ENCODE measurements at regions not wholly inside any gene's neighbourhood (a gene's known extent, or its start where the extent isn't known, plus 50 kb on each side); places are given as distances from the start of the nearest gene placed in this dataset.

DNA sequence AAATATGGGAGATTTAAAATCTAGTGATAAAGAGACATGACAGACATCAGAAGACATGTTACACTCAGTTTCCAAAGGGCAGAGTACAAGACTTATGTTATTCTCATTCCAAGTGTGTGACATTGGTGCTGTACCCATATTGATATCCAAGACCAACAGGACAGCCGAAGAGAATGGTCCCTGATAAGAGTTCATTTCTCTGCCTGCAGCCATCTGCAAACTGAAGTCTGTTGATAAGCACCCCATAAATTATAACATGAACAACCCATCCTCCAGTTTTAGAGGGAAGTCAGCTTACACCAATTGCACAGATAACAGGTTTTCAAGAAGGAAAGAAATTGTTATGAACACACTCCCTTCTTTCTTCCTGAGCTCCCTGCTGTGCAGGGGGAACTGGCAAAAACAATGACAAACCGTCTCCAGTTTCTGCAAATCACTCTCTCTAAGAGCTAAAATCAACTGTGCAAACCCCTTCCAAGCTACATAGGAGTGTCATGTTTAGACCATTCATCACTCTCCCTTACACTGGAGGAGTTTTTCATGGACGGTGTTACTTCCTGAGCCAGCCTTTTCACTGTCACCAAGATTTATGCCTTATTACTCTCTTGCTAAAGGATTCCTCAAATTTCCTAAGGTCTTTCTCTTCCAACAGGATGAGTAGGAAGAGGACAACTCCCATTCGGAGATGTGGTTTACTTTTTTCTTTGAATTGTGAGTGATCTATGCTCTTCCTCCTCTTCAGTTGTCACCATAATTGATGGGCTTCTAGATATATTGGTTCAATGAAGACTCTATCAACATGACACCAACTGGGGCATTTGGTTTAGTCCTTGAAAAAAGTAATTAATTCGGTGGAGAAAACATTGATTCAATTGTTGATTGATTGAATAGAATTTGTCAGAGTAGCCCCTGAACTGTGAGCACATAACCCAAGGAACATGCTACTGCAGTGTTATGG lies 80.3 kb upstream of the FAM171A1 start:
- TF ChIP-seq, protein P1, sequence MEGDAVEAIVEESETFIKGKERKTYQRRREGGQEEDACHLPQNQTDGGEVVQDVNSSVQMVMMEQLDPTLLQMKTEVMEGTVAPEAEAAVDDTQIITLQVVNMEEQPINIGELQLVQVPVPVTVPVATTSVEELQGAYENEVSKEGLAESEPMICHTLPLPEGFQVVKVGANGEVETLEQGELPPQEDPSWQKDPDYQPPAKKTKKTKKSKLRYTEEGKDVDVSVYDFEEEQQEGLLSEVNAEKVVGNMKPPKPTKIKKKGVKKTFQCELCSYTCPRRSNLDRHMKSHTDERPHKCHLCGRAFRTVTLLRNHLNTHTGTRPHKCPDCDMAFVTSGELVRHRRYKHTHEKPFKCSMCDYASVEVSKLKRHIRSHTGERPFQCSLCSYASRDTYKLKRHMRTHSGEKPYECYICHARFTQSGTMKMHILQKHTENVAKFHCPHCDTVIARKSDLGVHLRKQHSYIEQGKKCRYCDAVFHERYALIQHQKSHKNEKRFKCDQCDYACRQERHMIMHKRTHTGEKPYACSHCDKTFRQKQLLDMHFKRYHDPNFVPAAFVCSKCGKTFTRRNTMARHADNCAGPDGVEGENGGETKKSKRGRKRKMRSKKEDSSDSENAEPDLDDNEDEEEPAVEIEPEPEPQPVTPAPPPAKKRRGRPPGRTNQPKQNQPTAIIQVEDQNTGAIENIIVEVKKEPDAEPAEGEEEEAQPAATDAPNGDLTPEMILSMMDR (IDR thresholded peaks at IDR 0.05; ENCODE audit: poor library complexity), result no peak
- no peak for TF ChIP-seq EZH2 (IDR thresholded peaks at IDR 0.05; ENCODE audit: borderline replicate concordance)
- no peak for TF ChIP-seq EZH2phosphoT487 (IDR thresholded peaks at IDR 0.05; ENCODE audit: low read depth, severe bottlenecking, unreplicated experiment)

Data from hepatocyte (in vitro differentiated cells).